Skin epidermis (tissue), 12 donors: ENCODE measurements at regions not wholly inside any gene's neighbourhood (a gene's known extent, or its start where the extent isn't known, plus 50 kb on each side); places are given as distances from the start of the nearest gene placed in this dataset.

Experiments used
- H3K27ac ChIP-seq, 21 experiments: fragments of 200-600 bp; sonication (generic) in 11 of 21; one replicate each; pipeline ENCODE4 v1.5.0; 2020; ENCODE audit warnings: mild to moderate bottlenecking in 3 of 21, inconsistent platforms in 2 of 21, moderate library complexity in 2 of 21
- H3K4me3 ChIP-seq, 7 experiments: fragments of 200-600 bp; sonication (generic) in 2 of 7; one replicate each; pipeline ENCODE4 v1.5.0; 2020; ENCODE audit warnings: inconsistent platforms in 2 of 7, mild to moderate bottlenecking in 2 of 7, moderate library complexity in 1 of 7

GRCh38 chr6:16818992-16819626 is 57.8 kb upstream of the ATXN1 start:
- H3K27ac ChIP-seq = no peak overlapping the region
- no peak overlapping the region for H3K4me3 ChIP-seq

- H3K27ac ChIP-seq = no peak overlapping the region
Observed at GRCh38 chr6:16817594-16817993, 56.3 kb upstream of the ATXN1 start.

GRCh38 chr6:16816891-16817290 is 55.6 kb upstream of the ATXN1 start:
- Histone ChIP-seq H3K4me3 (no peak overlapping the region), H3K27ac (no peak overlapping the region)

More at GRCh38 chr6:16817594-16817993, 56.3 kb upstream of the ATXN1 start:
- H3K4me3 ChIP-seq = no peak overlapping the region

- Histone ChIP-seq H3K27ac (no peak overlapping the region), H3K4me3 (no peak overlapping the region)
Observed at GRCh38 chr6:16812993-16813392, 51.7 kb upstream of the ATXN1 start.

GRCh38 chr6:16811277-16811979 is 50.2 kb upstream of the ATXN1 start:
- H3K4me3 ChIP-seq = no peak overlapping the region
- H3K27ac ChIP-seq = no peak overlapping the region
